DMS153 treated with DMSO at 0.1 percent for 48 hours (cell line): ENCODE measurements at regions not wholly inside any gene's neighbourhood (a gene's known extent, or its start where the extent isn't known, plus 50 kb on each side); places are given as distances from the start of the nearest gene placed in this dataset.
"Not testable (repeated sequence)": the region's sequence is repeated elsewhere in the genome, so short reads cannot be mapped to it uniquely, and the experiment has no call there.

Source experiments
- DNase-seq: peaks from one replicate; lab custom pipeline; 2025; ENCODE audit not compliant: unreplicated experiment; lab: John Stamatoyannopoulos, UW

DNA sequence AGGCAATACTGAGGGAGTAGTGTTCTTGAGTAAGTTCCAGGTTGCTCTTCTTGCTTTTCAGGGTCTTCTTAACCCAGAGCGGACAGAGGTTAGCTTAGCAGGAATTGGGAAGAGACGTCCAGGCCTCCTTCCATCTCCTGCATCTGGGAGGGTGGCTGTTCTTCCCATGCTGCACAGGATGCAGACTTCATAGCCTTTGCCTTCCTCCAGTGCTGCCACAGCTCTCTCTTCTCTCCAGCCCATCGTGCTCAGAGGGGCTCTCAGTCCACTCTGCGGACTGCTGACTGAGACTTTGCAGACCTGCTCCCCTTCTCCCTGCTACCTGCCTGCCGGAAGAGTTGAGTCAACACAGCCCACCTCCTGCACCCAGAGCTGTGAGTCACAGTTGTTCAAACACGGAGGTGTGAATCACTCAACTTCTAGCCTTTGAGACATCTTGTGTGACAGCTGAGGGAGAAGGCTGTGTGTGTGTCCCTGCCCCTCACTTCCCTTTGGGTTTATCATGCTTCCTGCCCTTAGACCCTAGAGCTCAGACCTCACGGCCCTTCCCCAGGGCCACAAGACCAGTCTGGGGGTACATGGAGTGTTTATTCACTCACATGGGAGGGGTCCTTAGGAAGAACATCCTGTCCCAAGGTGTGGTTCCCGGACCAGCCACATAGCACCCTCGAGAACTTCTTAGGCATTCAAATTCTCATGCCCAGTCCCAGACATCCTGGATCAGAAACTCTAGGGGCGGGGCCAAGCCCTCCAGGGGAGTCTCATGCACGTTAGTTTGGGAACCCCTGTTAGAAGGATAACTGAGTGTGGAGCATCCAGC, 158.3 kb upstream of the CACNA1E start:
- no peak for DNase-seq

DNA sequence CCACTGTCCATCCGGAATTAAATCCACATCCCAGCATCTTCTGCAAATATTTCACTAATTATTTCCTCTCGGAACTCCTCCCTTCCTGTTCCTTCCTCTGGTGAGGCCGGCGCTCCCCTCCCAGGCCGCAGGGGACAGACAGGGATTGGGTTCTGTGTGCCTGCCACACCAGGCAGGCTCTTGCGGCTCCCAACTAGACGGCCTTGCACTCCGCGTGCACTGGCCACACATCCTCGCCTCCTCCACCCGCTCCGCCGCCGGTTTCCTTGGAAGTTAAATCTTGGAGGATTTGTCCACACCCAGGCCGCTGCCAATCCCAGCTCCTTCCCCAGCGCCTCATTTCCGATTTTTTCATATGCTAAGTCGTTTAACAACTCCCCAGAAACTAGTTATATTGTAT, 157.6 kb upstream of the CACNA1E start:
- not testable (repeated sequence) for DNase-seq

DNA sequence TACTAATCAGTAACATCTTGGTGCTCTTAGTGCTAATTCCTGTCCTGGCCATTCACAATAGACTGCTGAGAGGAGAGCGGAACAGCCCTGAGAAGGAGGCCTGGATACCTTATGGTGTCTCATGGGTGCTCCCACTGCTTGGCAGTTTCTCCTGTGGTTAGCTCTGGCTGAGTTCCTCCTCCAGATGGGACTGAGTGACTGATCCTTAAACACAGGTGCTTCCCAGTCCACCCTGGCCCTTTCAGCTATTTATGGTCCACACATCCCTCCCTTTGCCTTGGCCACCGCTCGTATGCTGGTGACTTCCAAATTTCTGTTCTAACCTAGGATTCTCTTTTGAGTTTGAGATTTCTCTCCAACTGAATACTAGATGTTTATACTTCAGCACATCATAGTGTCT, 157.0 kb upstream of the CACNA1E start:
- no peak for DNase-seq

DNA sequence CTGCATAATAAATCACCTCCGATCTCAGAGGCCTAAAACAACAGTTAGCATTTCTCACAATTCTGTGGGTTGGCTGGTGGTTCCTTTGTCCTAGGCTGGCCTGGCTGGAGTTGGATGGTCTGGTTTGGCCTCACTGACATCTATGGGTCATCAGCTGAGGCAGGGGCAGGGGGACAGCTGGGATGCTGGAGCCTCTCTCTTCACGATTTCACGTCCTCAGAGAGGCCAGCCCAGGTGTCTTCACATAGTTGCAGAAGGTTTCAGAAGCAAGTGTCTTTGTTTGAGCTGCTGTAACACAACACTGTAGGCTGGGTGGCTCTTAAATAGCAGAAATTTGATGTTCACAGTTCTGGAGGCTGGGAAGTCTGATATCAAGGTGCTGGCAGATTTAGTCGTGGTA, 155.5 kb upstream of the CACNA1E start:
- no peak for DNase-seq

DNA sequence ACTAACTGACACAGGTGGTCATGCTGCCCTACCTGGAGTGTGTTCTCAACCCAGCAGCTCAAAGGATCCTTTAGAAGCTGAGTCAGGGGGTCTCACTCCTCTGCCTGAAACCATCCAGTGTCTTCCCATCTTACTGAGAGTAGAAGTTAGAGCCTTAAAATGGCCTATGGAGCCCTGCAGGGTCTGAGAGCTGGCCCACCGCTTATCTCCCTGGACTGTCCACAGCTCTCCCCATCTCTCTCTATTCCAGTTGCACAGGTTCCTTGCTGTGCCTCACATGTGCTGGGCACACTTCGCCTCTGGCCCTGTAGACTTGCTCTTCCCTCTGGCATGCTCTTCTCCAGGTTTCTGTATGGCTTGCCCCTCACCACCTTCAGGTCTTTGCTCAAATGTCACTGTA, 148.6 kb upstream of the CACNA1E start:
- DNase-seq, result no peak

DNA sequence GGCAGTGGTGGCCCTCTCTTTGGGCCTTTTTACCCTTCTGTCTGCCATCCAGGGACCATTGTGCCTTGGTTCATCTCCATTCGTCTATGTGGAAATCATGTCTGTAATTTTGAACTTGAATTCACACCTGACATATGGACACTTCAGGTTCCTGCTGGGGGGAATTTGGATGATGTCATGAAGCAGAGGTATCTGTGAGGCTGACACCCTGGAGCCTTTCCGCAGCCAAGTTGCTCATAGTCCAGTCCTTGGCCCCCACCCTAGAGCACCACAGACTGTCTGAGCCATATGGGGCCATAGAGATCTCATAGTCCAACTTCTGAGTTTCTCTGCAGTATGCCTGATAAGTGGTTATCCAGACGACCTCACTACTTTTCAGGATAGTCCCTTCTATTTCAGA, 147.7 kb upstream of the CACNA1E start:
- no peak for DNase-seq

DNA sequence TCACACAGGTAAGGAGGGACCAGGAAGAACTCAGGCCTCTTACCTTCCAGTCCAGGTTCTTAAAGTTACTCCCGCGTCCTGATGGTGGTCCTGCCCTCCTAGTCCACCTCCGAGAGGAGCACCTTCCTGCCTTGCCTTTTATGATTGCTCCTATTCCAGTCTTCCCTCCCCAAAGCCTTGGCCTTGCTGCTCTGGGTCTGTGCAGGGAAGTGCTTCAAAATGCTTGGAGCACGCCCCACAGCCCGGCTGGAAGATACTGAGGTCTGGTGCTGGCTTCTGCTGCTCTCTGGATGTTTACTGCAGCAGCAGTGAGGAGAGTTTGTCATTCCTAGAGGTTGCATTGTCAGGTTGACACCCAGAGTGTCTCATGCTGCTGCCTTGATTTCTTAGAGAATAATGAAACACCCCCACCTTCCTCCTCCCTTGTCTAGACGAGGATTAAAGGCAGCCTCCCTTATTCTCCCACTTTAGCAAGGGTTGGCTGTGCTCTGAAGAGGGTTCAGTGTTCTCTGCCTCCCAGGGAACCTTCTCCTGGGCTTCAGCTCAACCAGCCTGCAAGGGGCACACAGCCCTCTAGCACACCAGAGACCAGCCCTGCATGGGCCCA, 142.2 kb upstream of the CACNA1E start:
- no peak for DNase-seq

DNA sequence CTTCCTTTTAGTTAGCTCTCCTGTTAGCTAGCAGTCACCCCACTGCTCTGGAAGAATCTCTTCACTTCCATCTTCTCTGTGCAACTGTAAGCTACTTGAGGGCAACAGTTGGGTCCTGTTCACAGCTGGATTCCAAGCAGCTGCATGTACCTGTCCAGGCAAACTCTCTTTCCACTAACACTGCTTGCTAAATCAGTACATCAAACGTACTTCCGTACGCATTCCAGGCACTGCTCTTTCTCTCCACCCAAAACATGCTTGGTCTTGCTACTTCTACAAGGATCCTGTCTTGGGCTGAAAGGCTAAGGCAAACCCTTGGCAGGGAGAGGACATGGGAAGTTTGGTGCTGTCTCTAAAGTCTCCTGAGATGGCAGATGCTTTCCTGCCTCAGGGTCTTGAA, 139.2 kb upstream of the CACNA1E start:
- no peak for DNase-seq

DNA sequence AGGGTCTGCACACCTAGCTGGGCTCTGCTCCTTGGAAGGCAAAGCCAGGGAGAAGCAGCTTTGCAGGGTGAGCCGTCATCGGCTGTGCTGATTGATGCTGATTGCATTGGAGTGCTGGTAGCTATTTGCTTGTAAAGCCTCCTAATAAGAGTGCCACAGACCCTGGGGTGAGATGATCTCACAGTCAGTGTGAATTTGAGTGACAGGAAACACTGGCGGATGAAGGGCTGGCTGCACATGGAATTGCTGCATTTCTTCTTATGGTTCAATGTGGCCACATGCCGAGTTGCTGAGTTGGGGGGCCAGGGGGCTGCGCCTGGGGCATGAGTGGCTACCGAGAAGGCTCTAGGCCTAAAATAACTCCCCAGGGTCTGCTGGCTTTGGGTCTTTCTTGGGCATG, 138.2 kb upstream of the CACNA1E start:
- no peak for DNase-seq

DNA sequence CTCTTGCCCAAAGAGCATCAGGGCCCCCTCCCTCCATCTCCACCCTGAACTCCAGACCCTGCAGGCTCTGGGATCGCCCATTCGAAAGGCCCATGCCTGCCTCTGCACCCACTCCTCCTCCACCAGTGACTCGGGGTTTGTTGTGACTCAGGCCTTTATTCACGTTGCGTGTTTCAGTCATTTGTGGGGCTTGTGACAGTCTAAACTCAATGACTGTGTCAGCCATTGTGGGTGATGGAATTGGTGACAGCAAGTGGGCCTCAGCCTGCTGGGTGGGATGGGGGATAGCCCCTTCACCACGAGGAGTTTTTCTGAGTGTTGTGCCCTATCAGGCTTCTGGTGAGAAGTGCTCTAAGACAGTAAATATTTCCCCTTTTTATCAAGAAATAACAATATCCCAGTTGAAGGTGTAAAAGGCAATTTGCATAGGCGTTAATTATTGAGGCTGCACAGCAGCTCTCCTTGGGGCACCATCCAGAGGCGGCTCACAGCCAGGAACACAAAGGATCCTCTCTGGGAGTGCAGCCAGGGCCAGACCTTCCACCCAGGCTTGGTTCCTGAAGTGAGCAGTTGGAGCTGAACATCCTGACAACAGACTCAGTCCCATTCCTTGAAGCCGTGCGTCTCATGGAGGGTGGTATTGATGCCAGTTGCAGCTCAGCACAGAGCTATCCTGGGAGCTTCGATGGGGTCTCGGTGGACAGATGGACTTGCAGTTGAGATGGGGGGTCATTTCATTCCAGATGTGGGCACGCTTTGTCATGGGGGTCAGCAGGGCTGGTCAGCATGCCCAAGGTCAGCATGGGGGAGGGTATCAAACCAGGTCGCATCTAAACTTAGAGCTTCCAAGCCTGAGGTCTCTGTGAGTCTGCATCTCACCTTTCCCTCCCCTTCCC, 135.6 kb upstream of the CACNA1E start:
- no peak for DNase-seq

DNA sequence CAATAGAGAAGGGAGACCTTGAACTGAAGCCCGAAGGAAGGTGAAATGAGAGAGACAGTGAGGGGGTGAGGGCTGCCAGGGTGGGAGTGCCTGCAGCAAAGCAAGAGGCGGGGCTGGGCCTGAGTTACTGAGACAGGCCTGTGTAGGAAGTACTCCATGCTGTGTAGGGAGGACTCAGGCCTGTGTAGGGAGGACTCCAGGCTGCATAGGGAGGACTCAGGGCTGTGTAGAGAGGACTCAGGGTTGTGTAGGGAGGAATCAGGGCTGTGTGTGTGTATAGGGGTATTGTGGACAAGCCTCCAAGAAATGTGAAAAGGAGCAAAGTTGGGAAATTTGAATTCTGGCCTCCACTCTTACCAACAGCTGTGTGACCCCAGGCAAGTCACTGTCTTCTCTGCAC, 133.8 kb upstream of the CACNA1E start:
- no peak for DNase-seq

DNA sequence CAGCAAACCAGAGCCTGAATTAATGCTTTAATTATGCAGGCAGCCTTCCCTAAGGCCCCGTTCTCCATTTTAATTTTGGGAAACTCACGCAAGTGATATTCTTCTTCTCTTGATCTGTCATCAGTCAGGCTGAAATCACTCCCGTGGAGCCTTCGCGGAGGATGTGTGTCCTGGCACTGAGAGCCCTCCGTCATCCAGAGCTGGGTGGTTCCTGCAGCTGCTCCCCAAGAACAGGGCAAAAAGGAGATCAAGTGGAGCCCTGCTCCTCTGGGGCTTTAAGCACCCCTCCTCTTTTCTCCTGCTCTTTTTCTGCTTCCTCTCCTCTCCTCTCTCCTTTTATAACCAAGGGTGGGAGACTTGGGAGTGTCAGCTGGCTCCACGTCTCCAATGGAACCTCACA, 133.2 kb upstream of the CACNA1E start:
- no peak for DNase-seq

DNA sequence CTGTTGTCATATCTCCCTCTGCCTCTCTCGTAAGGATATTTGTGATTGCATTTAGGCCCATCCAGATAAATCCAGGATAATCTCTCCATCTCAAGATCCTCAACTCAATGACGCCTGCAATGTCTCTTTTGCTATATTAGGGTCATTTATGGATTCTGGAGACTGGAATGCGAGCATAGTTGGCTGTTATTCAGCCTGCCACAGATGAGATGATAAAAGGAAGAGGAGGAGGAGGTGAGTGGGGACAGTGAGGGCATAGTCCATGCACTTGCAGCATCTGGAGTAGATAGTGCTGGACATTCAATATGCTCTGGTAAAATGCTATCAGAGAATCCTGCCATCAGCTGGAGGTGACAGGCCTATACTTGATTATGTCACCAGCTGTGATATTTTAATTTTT, 131.6 kb upstream of the CACNA1E start:
- no peak for DNase-seq

DNA sequence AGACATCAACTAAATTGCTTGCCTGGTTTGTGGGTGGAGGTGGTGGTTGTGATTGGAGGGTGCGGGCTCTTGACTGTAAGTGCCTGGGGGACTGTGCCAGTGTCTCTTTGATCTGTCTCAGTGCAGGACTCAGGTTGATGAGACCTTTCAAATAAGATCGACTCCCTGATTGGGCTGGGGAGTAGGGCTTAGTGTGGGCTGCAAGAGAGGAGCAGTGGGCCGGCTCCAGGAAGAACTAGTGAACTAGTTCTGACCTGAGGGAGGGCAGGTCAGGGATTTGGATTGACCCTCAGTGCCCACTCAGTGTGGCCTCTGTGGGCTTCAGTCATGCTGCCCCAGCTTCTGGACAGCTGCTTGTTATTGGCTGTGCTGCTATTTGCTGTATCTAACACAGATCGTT, 130.6 kb upstream of the CACNA1E start:
- no peak for DNase-seq

DNA sequence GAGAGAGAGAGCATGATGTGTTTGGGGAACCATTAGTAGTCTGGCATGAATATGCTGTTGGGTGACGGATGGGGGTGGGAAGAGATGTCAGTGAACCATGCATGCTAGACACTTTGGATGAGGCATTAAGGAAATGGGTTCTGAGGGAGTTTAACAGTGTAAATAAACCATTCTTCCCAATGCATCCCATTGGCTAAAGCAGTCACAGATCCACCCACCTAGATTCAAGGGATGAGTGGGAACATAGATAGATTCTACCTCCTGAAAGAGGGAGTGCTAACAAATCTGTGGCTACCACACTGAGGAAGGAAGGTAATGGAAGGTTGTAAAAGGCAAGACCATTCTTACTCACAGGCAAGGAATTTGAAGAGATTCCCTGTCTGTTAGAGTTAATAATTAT, 129.8 kb upstream of the CACNA1E start:
- no peak for DNase-seq

DNA sequence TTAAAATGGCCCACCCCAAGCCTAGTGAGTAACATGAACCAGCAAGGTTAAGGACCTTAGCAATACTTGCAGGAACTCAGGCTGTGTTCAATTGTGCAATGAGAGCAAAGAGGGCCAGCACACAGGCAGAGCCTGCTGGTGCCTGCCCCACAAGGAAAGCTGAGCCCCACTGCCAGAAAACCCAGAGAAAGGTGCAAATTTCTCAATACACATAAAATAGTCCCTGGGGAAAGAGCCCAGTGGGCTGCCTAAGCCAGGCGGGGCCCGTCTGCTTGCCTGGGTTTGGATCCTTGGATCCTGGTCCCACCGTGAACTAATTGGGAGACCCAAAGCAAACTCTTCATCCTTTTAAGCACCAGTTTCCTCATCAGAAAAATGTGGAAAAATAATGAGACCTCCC, 128.5 kb upstream of the CACNA1E start:
- DNase-seq, result no peak

DNA sequence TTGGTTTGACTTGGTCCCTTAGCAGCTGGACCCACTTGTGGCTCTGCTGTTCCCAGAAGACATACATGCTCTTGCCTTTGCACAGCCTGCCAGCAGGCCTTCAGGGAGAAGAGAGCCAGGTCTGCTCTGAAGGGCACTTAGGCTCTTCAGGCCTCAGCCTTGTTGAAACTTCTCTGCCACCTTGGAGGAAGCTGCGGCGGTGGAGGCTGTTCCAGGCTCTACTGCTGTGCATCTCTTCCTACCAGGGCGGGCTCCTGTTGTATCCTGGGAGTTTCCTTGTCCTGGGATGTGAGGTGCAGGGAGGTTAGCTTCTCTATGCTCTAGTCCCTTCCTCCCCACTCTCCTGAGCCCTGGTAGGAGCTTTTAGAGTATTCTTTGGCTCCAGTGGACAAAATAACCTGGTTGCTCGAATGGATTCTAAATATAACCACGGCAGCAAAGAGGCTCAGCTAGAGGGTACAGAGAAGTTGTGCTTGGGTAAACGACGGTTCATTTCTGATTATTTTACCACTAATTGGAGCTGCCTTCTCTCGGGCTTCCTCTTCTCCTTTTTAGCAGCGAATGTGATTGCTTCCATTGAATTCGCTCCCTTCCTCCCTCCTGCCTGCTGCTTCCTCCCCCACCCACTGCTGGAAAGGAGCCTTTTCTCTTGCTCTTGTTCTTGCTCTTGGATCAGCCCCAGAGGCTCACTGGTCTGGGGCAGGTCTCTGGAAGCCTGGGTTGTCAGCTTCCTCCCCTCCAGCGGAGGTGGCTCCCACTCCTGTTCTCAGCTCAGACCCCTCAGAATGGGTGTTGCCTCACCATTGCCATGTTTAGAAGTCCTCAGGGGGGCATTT, 126.6 kb upstream of the CACNA1E start:
- DNase-seq, result no peak

DNA sequence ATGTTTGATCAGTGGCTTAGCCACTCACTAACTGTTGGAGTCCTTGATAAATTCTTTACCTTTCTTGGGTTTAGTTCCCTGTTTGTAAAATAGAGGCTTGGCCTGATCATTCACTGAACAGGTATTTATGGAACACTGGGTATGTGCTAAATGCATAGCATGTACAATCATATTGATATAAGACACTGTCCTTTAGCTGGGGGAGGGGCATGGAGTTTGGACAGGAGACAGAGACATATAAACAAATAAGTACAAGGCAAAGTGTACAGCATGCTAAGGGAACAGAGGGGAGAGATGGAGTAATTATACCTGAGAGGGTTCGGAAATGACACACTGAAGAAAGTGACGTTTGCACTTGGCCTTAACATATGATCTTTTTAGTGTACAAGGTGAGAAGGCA, 124.3 kb upstream of the CACNA1E start:
- DNase-seq, result no peak

DNA sequence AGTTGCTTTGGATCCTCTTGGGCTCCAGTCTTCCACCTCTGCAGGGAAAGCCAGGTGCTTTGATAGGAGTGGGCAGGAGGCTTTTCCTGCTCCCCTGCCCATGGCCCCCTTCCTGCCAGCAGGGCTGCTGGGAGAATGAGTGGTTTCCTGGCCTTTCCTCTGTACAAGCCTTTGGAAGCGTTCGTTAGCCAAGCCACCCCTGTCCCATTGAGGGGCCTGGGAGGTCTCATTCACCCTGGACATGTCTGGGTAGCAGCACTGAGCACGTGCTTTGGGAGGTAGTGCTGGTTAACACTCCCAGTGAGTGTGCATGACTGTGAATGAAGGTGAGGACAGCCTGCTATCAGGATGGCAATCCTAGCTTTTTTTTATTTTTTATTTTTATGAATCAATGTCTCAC, 118.5 kb upstream of the CACNA1E start:
- DNase-seq, result no peak

DNA sequence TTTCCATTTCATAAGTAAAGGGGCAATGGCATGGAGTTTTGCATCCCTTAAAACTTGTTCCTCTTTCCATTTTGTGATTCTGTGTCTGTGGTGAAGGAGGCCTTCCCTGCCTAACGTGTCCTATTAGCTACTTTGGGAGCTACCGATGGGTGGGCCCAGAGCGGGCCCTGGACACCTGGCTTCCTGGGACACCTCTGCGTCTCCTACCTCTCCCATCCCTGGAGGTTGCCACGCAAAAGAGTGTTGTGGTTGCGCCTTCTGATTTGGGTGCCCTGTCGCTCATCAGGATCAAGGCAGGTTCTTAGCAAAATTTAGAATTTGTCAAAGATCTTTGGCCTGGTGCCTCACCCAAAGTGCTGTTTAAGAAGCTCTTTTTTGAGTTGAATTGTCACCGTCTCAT, 116.4 kb upstream of the CACNA1E start:
- no peak for DNase-seq

DNA sequence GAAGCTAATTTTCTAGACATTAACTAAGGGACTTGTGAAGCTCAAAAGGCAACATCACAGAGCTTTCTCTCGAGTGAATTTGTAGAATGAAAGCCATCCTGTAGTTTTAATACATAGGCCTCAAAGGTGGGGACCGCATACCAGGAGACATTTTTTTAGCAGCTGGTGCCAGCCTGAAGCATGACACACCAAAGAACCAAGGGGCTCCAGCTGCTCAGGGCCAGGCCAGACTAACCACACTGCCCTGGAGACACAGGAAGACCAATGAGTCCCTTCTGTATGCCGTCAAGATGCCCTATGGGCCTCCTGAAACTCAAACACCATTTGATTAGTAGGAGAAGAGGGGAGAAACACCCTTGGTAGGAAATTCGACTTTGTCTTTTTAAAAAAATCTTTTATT, 113.9 kb upstream of the CACNA1E start:
- no peak for DNase-seq
